ENCODE measurements at regions not wholly inside any gene's neighbourhood (a gene's known extent, or its start where the extent isn't known, plus 50 kb on each side); places are given as distances from the start of the nearest gene placed in this dataset.
"Not testable (repeated sequence)": the region's sequence is repeated elsewhere in the genome, so short reads cannot be mapped to it uniquely, and the experiment has no call there.

DNA sequence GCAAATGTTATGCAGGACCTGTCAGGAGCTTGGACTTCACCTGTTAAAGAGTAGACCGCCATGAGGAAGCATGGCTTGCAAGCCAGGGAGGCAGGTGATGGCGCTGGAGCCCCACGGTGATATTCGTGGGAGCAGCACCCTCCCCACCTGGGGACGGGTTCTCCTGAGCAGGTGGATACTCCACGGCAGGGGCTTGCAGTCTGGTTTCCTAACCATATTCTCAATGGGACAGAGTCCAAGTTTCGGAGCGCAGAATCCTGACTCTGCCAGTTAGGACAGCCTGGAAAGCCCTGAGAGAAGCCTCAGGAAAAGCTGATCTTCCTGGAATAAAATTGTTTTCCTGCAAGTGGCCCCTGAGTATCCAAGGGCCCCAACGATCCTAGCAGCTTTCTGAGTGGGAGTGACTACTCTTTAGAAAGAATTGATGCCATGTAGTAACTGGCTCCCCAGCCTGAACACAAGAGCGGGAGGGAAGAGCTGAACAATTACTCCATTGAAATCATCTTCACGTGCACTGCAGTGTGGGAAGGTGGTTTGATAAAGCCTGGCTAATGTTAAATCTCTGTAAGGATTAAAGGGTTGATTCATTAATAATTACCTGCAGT, 146.3 kb upstream of the RAB4A start:
- DNase-seq (ENCODE audit: low spot score), result peak; percentile 73

DNA sequence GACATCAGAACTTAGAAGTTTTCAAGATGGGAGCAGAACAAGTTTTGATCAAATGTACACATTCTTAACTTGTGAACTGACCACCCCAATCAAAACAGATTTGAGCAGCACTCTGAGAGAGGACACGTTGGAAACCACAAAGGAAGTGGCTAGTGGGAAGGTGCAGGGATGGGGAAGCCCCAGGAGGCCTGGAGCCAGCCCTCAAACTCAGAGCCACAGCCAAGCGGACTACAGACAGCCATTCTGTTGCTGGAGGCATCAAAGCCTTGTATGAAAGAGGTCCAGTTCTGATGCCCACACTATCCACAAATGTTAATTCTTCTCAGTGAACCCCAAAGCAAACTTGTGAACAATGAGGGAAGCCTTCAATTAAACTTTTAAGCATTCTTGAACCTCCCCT, 143.6 kb upstream of the RAB4A start:
- no peak for DNase-seq (ENCODE audit: low spot score)

DNA sequence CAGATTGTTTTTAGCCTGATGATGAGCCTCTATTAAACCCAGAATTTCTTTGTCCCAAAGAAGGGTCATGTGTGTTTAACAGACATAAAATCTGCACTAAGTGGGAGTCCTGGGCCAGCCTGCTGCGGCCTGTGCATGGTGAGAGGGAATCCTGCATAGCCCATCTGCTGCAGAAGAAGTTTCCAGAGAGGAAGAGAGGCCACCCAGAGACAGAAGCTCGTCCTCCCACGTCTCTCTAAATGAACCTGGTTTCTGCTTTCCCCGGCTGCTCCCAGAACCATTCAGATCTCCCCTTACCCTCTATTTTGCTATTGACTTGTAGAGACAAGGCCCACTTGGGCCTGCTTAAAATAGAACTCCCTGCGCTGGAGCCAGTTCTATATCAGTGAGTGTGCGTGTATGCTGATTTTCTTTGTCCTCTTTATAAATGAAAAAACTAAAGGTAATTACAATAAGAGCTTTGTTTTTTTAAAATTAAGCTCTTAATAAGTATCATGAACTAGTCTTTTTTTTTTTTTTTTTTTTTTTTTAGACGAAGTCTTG, 142.8 kb upstream of the RAB4A start:
- DNase-seq (ENCODE audit: low spot score), result no peak

DNA sequence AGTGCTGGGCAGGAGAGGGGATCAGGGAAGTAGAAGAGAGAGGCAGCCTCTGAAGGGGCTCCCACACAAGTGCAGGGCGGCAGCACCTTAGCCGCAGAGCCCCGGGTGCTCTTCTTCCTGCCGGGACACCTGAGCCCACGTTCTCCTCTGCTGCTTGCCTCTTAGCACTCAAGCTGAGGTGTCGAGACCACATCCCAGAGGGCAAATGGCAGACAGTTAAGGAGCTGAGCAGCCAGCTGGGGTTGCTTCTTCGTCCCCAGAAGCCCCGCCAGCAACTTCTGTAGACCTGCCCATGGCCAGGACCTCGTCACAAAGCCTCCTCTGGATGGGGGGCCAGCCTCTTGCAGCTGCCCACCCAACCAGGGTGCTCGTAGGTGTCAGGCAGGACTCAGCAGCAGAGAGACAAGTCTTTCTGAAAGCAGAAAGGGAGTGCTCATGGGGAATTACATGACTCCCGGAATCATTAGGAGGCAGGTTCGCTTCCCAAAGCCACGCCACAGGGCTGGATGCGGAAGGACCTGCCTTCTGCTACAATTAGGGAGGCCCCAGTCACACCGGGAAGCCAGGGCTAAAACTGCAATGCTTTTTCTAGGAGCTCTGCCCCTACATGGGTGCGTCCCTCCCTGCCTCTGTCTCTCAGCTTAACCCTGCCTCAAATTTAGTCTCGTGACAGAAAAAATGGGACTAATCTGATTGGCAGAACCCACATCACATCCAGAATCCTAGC, 141.4 kb upstream of the RAB4A start:
- DNase-seq (ENCODE audit: low spot score), result no peak

DNA sequence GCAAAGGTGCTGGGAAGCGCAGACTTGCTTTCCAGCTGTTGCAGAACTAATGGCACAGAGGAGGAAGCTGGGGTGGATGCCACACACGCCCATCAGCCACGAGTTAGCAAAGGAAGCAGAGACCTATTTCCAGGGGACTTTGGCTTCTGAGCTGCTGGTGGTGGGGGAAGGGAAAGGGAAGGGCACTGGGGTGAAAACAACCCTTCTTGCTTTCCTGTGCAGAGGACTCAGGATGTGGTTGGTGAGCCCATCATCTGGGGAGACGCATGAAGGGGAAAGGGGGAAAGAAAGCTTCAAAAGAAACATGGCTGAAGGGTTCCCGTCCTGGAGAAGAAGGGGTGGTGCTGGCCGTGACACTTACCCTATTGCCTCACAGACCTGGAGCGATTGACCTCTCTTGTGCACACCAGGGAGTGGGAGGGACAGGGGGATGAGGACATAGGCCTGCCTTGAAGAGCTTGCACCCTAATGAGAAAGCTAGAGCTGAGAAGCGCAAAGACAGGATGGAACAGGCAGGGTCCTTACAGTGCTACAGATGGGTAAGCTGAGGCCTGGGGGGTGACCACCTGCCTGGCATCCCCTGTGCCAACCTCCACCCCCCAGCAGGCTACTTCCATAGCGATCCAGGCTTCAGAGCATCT, 140.8 kb upstream of the RAB4A start:
- peak; percentile 46 for DNase-seq (ENCODE audit: low spot score)

DNA sequence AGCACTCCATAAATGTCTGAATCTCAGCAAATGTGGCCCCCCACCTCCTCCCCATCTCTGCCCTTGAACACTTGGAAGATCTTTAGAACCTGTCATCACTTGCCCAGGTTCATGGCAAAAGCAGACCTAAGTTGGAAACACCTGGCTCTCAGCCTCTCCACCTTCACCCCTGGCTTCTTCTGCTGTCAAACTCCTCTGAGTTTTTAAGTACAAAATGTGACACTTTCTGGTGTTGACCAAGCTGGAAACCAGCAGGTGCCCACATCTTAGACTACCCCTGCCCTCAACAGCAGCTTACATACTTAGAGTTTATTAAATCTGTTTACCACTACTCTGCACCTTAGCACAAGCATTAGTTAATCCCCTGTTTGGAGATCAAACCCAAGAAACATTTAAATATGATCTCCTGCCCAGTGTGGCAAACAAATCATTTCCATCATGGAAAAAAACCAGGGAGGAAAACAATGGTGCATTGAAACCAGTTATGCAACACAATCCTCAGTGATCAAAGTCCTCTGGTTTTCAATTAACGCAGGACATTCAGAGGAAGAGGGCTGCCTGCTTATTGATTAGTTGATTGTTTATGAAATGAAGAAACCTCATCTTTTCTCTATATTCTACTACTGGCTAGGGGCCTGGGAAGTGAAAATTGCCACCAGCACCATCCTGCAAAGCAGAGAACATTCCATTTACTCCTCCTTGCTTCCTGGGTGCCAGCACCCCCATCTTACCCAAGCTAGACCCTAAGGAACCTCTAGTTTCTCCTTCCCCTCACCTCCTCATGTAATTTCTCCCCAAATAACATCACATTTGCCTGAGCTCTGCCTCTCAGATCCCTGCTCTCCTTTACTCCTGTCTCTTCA, 139.4 kb upstream of the RAB4A start:
- peak; percentile 86 for DNase-seq (ENCODE audit: low spot score)

DNA sequence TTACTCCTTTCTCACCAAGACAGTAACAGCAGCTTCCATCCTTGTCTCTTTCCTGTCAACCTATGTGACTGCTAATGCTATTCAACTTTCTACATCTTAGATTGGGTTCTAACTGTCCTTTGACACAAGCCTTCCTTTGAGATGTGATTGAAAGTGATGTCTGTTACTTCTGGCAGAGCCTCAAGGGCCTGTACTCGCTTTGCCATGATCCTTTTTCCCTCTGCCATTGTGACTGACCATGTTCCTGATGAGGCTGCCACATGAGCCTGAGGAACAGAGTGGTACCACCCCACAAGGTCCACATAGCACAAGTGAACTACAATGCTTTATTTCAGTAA, 138.8 kb upstream of the RAB4A start:
- no peak for DNase-seq (ENCODE audit: low spot score)

DNA sequence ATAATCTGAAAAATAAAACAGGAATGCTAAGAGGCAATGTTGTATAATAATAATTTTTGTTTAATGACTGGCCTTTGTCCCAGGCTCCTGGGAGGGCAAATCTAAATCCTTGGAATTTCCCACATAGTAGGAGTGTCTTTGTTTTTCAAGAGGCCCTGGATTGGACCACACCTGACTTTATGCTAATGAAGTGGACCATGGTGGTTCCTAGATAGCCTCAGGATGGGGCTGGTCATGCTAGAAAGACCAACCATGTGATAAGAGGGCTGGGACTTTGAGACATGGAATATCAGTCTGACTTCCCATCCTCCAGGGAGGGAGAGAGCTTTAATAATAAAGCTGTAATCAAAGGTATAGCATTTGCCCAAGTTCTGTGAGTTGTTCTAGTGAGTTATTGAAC, 138.2 kb upstream of the RAB4A start:
- DNase-seq (ENCODE audit: low spot score), result no peak

DNA sequence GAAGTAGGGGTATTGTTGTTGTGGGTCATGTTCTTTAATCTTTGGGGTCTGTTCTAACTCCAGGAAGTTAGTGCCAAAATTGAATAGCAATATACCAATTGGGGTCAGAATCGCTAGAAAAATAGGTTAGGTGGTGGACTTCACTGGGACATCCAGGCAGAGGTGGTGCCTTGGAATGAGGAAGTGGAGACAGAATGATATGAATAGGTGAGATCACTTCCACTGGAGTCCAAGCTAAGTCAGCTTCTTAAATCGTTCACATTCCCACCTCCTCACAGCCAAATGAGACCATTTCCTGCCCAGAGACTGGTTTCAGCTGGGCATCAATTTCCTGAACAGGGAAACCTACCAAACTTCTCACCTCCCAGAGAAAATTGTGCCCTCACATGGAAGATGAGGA, 137.8 kb upstream of the RAB4A start:
- DNase-seq (ENCODE audit: low spot score), result peak; percentile 61

DNA sequence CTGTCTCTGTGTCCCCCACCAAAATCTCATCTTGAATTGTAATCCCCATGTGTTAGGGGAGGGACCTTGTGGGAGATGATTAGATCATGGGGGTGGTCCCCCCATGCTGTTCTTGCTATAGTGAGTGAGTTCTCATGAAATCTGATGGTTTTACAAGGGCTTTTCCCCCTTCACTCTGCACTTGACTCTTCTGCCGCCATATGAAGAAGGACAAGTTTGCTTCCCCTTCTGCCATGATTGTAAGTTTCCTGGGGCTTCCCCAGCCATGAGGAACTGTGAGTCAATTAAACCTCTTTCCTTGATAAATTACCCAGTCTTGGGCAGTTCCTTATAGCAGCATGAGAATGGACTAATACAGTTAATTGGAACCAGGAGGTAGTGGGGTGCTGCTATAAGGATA, 137.1 kb upstream of the RAB4A start:
- no peak for DNase-seq (ENCODE audit: low spot score)

DNA sequence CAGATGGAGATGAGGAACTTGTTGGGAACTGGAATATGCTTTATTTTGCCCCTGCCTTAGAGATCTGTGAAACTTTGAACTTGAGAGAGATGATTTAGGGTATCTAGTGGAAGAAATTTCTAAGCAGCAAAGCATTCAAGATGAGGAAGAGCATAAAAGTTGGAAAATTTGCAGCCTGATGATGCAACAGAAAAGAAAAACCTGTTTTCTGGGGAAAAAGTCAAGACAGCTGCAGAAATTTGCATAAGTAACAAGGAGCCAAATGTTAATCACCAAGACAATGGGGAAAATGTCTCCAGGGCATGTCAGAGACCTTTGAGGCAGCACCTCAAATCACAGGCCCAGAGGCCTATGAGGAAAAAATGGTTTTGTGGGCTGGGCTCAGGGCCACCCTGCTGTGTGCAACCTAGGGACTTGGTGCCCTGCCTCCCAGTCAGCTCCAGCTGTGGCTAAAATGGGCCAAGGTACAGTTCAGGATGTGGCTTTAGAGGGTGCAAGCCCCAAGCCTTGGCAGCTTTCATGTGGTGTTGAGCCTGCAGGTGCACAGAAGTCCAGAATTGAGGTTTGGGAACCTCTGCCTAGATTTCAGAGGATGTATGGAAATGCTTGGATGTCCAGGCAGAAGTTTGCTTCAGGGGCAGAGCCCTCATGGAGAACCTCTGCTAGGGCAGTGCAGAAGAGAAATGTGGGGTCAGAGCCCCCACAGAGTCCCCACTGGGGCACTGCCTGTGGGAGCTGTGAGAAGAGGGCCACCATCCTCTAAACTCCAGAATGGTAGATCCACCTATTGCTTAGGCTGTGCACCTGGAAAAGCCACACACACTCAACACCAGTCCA, 136.3 kb upstream of the RAB4A start:
- DNase-seq (ENCODE audit: low spot score), result not testable (repeated sequence)

DNA sequence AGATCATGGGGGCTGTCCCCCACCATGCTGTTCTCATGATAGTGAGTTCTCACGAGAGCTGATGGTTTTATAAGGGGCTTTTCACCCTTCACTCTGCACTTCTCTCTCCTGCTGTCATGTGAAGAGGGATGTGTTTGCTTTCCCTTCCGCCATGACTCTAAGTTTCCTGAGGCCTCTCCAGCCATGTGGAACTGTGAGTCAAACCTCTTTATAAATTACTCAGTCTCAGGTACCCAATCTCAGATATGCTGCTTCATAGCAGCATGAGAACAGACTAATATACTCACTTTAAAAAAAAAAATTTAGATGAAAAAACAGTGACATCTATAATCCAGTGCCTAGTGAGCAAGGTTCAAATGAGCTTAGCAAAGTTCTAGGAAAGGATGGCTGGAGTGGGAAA, 135.1 kb upstream of the RAB4A start:
- no peak for DNase-seq (ENCODE audit: low spot score)

DNA sequence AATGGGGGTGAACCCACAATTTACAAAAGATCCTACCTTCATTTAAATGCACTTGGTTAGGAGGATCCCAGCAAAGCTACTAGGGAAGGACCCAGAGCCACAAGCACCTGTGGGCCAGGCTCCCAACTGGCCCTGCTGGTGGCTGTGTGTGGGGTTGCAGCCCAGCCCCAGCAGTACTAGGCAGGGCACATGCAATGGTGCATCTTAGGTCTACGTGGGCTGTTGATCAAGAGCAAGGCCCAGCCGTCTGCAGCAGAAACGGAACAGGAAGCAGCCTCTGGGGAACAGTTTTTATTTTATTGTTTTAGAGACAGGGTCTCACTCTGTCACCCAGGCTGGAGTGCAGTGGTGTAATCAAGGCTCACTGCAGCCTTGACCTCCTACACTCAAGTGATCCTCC, 134.1 kb upstream of the RAB4A start:
- no peak for DNase-seq (ENCODE audit: low spot score)

DNA sequence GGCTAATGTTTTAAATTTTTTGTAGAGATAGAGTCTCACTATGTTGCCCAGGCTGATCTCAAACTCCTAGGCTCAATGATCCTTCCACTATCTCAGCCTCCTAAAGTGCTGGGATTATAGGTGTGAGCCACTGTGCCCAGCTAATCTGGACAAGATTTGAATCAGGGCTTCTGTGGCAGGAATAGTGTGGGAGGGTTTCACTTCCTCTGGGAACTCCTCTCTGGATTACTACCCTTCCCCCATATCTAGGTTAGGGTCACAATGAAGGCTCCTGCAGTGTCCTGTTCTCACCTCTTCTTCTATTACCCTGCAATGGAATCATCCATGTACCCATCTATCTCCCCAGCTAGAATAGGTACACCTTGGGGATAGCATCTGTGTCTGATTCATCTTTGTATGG, 133.6 kb upstream of the RAB4A start:
- no peak for DNase-seq (ENCODE audit: low spot score)

DNA sequence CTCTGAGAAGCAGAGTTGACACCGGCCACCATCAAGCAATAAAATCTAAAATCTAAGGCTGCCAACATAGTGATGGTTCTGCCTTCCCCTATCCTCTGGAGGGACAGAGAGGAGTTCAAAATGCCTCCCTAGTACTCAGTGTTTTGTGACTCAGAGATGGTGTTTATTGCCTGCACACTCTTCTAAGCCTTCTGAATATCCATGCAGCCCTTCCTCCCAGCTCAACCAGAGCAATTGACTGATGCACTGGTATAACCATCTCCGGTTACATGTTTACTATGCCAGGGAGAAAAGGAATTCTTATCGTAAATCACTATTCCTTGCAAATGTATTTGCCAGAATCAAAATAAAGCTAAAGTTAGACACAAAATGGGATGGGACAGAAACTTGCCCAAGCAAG, 132.9 kb upstream of the RAB4A start:
- no peak for DNase-seq (ENCODE audit: low spot score)

DNA sequence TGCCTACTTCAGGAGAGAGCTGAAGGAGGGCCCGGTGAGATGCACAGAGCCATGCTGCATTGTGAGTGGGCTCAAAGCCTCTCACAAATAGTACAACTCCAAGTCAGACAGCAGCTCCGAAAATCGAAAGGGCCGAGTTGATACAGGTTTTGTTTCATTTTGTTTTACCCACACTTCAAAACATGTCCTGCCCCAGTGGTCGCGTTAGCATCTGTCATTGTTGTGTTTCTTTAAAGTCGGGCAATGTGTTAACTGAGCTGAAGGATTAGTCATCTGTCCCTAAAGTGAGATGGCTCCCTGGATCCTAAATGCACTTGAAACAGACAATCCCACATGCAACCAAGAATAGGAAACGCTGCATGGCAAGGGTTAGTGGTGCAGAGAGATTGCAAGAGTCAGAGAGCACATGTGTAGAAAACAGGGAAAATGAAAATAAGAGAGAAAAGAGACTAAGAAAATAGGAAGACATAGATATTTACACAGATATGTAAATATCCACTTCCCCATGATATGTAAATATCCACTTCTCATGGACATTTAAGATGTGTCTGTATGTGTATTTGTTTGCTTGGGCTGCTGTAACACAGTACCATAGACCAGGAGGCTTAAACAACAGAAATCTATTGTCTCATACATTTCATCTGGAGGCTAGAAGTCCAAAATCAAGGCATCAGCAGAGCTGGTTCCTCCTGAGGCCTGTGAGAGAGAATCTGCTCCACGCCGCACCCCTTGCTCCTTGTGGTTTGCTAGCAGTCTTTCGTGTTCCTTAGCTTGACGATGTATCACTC, 131.4 kb upstream of the RAB4A start:
- DNase-seq (ENCODE audit: low spot score), result no peak

DNA sequence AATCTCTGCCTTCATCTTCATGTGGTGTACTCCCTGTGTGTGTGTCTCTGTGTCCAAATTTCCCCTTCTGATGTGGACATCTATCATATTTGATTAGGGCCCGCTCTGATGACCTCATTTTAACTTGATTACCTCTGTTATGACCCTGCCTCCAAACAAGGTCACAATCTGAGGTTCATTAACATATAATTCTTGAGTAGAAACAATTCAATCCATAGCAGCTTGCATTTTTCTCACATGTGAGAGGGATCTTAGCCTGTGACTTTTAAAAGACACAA, 130.9 kb upstream of the RAB4A start:
- no peak for DNase-seq (ENCODE audit: low spot score)

DNA sequence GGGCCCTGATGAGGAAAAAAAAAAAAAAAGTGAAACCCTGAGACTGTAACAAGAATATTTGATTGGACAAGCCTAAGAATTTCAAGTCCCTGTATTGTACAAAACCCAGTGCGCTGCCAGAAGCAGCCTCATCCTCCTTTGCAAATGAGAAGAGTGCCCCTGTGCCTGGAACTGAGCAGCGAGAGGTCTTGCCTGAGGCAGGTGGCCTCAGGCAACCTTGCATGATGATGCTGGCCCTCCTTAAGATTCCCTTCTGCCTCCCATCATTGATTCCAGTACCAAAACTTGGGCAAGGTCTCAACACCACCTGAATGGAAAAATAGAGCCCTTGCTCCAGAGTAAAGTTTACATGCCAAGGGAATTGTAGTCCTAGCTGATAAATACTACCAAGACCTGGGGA, 129.6 kb upstream of the RAB4A start:
- no peak for DNase-seq (ENCODE audit: low spot score)

DNA sequence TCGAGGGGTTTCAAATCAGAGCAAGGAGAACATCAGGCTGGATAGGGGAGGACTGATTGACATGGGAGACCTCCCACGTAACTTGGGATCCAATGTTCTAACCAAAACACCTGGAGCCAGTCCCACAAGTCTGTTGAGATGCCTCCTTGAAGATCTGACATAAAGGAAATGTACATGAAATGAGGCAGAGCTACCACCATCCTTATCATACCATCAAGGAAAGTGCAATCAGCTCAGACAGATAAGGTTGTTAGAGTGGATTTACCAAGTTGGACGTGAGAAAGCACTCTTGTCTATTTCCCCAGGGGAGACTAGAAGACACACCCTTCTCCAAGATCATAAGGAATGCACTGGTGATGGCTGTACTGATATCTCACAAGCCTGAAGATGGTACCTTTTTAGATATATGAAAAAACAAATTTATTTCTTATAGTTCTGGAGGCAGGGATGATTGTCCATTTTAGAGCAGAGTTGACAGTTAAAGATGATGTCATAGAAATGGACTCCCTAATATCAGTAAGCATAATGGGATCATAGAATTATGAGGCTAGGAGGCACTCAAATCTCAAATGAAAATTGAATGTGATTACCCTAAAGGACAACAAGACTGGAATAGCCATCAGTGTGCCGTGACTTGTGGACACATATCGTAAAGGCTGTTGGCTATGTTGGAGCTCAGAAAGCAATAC, 129.1 kb upstream of the RAB4A start:
- no peak for DNase-seq (ENCODE audit: low spot score)

DNA sequence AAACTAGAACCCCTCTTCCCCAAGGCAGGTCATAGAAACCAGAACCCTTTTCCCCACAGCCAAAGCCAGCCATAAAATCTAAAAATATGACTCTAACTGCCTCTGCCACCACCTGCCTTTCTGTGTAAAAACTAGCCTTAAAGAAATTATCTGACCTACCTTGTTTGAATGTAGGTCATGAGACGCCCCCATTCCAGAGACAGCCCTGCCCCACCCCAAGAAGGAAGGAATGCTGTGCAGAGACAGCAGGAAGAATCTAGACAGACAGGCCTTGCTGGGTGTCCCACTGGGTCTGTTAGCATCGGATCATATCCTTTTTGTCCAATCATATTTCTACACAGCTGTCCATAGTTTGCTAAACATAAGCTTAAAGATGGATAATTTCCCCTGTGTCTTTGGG, 128.4 kb upstream of the RAB4A start:
- no peak for DNase-seq (ENCODE audit: low spot score)

Data from HT-29 (cell line).